ENCODE measurements at regions not wholly inside any gene's neighbourhood (a gene's known extent, or its start where the extent isn't known, plus 50 kb on each side); places are given as distances from the start of the nearest gene placed in this dataset.

DNA sequence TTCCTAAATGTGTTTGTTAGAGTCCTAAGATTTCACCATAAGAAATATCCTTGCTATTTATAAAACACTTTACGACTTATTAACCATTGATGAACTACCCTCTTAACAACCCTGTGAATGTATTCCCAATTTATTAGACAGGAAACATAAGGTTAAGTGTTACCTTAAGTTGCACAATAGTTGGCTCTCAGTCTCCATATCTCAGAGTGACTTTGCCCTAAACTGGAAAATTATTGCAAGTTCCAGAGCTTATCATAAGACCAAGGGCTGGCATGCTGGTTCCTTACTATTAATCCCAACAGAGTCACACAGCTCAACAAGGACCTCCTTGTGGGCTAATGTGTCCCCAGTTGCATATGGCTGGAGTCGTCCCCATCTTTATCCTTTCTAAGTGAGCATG lies 165.8 kb downstream of the INSIG2 start:
- TF ChIP-seq, protein P1, sequence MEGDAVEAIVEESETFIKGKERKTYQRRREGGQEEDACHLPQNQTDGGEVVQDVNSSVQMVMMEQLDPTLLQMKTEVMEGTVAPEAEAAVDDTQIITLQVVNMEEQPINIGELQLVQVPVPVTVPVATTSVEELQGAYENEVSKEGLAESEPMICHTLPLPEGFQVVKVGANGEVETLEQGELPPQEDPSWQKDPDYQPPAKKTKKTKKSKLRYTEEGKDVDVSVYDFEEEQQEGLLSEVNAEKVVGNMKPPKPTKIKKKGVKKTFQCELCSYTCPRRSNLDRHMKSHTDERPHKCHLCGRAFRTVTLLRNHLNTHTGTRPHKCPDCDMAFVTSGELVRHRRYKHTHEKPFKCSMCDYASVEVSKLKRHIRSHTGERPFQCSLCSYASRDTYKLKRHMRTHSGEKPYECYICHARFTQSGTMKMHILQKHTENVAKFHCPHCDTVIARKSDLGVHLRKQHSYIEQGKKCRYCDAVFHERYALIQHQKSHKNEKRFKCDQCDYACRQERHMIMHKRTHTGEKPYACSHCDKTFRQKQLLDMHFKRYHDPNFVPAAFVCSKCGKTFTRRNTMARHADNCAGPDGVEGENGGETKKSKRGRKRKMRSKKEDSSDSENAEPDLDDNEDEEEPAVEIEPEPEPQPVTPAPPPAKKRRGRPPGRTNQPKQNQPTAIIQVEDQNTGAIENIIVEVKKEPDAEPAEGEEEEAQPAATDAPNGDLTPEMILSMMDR (IDR thresholded peaks at IDR 0.05), result no peak
- TF ChIP-seq POLR2A (IDR thresholded peaks at IDR 0.05), result no peak

Data from thyroid gland (tissue), 4 donors.